Right ventricle myocardium superior (tissue), 1 donor: ENCODE measurements at regions not wholly inside any gene's neighbourhood (a gene's known extent, or its start where the extent isn't known, plus 50 kb on each side); places are given as distances from the start of the nearest gene placed in this dataset.
"Not testable (repeated sequence)": the region's sequence is repeated elsewhere in the genome, so short reads cannot be mapped to it uniquely, and the experiment has no call there.

Experiments used
- ATAC-seq: fragments of 200-7000 bp; cut with Tn5 transposase; one replicate; pipeline ENCODE4 v1.9.1; 2020; ENCODE audit warnings: mild to moderate bottlenecking; ENCODE audit not compliant: poor library complexity
- DNase-seq: peaks from one replicate; pipeline ENCODE4 v3.0.0-alpha.2; 2020
- intact Hi-C: fragments of 100-400 bp; cut with DNase I; formaldehyde crosslinking; loops from one replicate; pipeline ENCODE4 v1.11.2; 2022
- donor health status: DM: no; HTN: yes; CAD: no; lungs with severe emphysema.

DNA sequence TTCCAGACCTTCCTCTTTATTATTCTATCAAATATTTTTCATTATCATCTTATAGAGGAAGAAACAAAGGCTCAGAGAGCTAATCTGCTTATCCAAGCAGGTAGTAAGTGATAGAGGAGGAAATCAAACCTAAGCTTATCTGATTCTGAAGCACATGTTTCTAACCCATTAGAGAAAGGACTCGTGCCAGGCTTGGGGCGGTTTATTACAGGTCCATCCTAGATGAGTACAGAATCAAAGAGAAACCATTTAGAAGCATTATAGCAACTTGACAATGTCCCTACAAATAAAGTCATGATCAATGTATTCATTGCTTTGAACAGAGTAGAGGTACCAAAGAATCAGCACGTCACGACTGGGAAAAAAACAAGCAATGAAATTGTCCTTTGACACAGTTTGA lies 303.0 kb downstream of the CYRIA start:
- intact Hi-C loops: no loop called here
- no peak for DNase-seq
- ATAC-seq: no peak

DNA sequence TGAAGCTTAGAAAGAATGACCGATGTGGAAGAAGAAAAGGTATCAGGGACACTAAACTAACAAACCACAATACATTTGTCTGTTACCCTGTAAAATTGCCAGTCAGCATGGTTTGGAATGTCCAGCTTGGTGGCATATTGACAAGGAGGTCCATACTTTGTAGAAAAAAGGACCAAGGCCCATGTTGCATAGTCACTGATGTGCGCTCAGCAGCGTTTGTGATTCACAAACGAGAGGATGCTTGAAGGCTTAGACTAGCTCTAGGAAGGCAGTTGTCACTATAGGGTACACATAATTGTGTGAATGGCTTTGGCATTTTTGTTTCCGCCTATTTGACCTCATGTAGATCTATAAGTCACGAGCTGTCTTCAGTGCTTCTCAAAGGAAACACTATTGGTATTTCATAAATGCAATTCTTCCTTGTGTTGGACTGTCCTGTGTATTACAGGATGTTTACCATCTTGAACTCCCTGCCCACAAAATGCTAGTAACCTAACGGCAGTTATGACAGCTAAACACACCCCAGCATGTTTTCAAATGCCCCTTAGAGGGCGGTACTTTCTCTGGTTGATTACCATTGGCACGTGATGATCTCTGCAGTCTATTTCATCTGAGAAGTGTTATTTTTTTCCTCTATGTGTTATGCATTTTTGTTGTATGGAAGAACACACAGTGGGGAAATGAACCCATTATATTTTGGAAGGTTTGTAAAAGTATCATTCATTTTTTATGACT lies 304.2 kb downstream of the CYRIA start:
- ATAC-seq: no peak
- intact Hi-C loops: no loop called here

DNA sequence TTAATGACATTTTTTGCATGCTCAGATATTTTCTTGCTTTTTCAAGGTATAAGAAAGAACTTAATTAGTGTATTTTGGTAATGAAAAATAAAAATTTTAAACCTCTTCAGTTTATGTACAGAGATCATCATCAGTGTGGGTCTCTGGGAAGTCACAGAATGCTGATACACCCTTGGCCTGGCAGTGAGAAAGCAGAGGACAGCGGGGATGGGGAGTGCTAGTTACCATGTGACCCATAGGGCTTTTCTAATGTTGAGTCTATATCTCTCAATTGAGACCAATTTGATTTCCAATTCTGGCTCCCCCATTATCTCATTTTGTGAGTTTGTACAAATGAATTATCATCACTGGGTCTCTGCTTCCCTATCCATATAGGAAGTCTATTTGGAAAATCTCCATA lies 305.7 kb downstream of the CYRIA start:
- ATAC-seq: no peak
- intact Hi-C loops: no loop called here
- no peak for DNase-seq

More for the DNA sequence above, 304.2 kb downstream of the CYRIA start:
- no peak for DNase-seq

DNA sequence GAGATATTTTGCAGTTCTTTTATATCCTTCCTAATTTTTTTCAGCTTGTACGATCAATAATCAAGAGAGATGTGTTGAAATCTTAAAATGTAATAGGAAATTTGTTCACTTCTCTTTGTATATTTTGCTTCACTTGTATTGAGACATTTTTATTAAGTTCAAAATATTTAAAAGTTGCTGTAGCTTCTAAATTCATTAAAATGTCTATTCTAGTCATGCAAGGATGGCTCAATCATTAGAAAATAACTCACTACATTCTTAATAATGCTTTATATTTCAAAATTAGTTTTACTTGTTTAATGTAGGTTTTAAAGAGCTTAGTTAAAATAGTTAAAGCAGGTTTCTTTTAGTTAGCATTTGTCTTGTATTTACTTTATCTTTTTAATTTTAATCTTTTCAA lies 308.4 kb downstream of the CYRIA start:
- ATAC-seq: no peak
- intact Hi-C loops: no loop called here
- no peak for DNase-seq

DNA sequence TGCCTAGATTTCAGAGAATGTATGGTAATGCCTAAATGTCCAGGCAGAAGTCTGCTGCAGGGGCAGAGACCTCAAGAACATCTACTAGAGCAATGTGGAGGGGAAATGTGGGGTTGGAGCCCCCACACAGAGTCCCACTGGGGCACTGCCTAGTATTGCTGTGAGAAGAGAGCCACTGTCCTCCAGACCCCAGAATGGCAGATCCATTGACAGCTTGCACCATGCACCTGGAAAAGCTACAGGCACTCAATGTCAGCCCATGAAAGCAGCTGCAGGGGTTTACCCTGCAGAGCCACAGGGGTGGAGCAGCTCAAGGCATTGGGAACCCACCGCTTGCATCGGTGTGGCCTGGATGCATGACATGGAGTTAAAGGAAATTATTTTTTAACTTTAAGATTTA lies 314.1 kb downstream of the CYRIA start:
- DNase-seq: no peak
- intact Hi-C loops: no loop called here
- no peak for ATAC-seq

DNA sequence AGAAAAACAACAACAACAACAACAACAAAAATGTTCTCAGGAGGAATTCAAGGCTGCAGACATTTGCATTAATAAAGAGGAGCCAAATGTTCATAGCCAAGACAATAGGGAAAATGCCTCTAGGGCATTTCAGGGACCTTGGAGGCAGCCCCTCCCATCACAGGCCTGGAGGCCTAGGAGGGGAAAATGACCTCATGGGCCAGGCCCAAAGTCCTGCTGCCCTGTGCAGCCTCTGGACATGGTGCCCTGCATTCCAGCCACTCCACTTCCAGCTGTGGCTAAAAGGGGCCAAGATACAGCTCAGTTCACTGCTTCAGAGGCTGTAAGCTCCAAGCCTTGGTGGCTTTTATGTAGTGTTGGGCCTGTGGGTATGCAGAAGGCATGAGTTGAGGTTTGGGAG lies 314.5 kb downstream of the CYRIA start:
- DNase-seq: no peak
- no peak for ATAC-seq
- intact Hi-C loops: no loop called here

DNA sequence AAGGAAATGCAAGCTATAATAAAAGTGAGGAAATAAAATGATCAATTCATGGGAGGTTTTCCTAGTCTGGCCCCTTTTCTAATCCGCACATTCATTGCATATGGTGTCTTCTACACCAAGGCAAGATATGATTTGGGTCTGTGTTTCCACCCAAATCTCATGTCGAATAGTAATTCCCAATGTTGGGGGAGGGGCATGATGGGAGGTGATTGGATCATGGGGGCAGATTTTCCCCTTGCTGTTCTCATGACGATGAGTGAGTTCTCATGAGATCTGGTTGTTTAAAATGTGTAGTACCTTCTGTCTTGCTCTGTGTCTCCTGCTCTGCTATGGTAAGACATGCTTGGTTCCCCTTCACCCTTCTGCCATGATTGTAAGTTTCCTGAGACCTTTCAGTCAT lies 315.4 kb downstream of the CYRIA start:
- no peak for DNase-seq
- intact Hi-C loops: no loop called here
- no peak for ATAC-seq

DNA sequence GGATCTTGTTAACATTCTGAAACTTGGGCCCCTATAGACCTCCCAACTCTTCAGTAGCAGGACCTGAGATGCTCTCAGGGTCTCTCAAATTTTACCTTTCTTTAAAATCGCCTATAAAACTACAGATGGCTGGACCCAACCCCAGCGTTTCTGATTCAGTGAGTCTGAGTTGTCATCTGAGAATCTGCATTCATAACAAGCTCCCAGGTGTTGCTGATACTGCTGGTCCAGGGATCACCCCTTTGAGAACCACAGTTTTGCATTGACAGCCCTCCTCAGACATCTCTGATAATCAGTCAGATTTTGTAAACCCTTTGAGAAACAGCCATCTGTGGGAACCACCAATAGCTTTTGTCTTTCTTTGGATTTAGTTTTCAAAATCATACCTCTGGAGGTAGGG lies 315.8 kb downstream of the CYRIA start:
- ATAC-seq (no peak), DNase-seq (no peak)
- intact Hi-C loops: no loop called here

DNA sequence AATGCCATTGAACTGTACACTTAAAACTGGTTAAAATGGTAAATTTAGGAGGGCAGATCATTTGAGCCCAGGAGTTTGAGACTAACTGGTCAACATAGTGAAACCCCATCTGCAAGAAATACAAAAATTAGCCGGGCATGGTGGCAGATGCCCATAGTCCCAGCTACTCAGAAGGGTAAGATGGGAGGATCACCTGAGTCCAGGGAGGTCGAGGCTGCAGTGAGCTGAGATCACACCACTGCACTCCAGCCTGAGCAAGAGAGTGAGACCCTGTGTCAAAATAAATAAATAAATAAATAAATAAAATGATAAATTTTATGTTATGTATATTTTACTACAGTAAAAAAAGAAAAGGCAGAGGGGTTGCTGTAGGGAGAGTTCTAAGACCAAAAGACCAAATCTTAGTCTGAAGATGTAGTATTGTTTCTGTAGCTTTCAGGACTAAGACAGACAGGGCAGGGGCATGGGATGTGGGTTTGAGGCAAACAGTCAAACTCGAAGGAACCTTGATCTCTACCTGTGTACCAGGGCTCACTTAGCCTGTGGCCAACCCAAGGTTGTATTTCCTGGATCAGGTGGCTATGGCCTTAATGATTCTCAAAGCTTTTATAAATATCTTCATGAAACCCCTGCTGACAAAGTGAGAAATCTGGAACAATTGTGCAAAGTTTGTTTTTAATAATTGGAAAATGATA lies 316.7 kb downstream of the CYRIA start:
- DNase-seq (no peak), ATAC-seq (no peak)
- intact Hi-C loops: no loop called here

DNA sequence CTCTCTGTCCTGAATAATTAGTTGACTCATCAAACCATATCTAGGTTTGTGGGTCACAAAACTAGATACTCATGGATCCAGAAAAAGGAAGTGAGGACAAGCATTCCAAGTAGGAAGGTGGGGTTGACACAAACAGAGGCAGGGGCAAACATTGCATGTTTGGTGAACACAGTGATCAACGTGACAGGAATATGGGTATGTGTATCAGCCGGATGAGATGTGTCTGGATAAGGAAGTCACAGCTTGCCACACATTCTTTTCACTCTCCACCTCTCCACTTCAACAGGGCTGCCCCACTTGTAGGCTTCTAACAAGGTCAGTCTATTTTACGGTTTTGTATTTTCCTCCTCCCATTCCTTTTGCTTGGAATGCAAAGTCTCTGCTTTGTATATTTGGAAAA lies 319.0 kb downstream of the CYRIA start:
- intact Hi-C loops: no loop called here
- ATAC-seq: no peak
- no peak for DNase-seq

DNA sequence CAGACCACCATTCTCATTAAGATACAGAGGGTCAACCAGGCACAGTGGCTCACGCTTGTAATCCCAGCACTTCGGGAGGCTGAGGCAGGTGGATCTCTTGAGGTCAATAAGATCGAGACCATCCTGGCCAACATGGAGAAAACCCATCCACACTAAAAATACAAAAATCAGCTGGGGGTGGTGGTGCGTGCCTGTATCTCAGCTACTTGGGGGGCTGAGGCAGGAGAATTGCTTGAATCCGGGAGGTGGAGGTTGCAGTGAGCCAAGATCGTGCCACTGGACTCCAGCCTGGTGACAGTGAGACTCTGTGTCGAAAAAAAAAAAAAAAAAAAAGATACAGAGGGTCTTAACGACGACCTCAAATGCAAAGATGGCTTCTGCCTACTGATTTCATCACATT lies 320.4 kb downstream of the CYRIA start:
- DNase-seq, intact Hi-C loops, ATAC-seq: not testable (repeated sequence)

DNA sequence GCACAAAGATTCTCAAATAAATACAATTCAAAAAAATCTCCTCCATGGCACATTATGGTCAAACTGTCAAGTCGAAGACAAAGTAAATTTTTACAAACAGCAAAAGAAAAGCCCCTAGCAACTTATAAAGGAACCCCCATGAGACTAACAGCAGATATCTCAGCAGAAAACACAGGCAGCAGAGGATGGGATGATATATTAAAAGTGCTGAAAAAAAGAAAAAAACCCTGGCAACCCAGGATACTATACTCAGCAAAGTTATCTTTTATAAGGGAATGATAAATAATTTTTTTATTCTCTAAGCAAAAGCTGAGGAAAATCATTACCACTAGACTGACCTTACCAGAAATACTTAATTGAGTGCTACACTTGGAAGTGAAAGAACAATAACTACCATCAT lies 326.4 kb downstream of the CYRIA start:
- intact Hi-C loops: no loop called here
- no peak for DNase-seq
- no peak for ATAC-seq

DNA sequence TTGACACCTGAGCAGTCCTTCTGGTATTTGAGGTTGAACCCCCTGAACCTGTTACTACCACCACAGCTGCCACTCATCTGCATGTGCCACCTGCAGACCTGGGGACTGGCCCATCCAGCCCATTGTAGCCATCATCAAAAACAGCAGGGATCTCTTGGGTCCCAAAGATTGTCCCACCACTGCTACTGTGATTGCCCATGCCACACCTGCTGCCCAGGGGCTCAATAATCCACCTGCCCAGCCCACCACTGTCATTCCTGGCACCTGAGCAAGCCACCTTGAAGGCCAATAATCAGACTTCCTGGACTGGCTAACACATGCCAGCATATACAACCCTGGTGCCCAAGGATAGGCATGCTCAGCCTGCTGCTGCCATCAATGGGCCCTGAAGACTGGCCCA lies 327.6 kb downstream of the CYRIA start:
- intact Hi-C loops: no loop called here
- DNase-seq (no peak), ATAC-seq (no peak)

DNA sequence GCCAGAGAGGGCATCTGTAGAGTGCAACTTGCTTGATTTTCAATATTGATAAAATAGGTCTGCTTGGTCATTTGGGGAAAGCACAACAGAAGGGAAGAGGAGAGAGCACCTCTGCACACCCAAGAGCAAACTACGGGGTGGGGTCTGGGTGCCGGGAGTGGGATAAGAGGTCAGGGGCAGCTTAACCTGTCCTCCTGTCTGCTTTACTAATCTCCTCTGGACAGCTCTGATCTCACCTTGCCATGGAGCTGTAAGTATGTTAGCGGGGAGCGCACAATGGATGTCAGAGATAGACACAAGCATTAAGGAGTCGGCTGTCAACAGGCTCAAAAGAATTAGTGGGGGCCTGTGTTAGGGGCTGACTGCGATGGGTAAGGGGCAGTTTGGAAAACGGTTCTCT lies 328.7 kb downstream of the CYRIA start:
- intact Hi-C loops: no loop called here
- DNase-seq (no peak), ATAC-seq (no peak)

DNA sequence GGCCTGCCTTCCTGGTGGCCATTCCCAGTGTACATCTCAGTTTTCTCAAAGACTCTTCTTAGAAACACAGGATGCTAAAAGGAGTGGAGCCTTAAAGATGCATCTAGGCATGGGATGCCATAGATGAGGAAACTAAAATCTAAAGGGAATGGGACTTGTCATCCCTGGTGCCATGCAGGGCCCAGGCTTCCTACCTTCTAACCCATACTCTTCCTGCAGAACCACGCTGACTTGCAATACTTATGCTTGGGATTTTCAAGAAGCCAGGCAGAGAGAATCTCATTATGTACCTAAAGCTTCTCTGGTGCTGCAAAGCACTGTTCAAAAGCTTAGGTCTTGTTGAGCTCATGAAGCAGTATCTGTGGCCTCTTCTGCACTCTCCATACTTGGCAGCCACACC lies 329.1 kb downstream of the CYRIA start:
- DNase-seq: no peak
- no peak for ATAC-seq
- intact Hi-C loops: no loop called here

DNA sequence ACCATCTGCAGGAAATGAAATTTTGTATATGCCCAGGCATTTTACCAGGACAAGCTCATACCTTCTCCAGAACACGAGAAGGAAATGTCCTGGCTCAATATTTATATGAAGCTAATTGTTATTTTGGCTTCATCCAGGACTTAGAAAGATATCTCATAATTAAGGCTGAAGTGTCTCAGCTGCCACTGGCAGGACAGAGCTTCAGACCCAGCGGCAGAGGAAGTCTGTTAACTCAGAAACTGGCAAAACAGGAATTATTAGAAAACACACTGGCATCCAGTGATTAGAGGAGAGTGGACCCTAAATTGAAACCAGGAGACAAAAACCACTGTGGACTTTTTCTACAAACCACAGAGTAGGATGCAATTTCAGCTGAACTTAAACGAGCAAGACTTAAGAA lies 329.7 kb downstream of the CYRIA start:
- ATAC-seq (no peak), DNase-seq (no peak)
- intact Hi-C loops: no loop called here

DNA sequence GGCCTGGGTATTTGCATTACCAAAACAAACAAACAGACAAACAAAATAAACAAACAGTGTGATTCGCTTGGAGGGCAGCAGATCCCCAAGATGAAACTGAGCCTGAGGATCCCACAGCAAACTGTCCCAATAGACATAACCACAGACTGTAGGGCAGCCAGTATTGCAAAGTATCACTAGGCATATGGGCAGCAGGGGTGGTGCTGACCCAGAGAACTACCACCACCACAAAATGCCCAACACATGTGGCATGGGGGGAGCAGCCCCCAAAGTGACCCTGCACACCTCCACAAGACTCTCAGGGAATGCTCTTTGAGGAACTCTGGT lies 330.1 kb downstream of the CYRIA start:
- no peak for DNase-seq
- intact Hi-C loops: no loop called here
- no peak for ATAC-seq

DNA sequence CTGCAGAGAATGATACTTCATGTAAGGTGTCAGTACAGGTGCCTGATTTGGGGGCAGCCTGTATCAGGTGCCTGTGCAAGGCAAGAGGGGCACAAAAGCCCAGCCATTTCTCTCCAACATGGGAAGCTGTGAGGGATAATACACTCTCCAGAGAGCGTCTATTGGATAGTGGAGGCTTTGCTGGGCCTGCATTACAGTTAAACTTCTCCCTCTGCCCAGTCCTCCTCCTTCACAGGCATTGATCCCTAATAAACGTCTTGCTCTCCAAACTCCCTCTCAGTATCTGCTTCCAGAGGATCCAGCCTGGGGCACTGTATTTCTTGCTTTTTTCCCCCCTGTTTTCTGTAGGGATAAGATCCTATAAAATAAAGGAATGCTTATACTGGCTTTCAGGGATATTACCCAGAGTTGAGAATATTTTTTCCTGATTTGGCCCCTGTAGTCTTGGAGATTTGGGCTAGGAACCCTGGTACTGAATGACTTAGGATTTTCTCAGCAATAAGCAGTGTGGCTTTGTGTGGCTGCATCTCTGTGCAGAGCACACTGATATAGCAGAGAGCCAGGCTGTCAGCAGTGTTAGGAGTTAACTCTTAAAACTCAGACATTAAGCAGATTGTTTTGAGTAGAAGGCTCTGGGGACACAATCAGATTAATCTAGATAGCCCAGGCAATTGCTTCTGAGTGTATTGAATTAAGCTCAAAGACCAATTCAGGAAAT lies 330.6 kb downstream of the CYRIA start:
- no peak for DNase-seq
- intact Hi-C loops: no loop called here
- ATAC-seq: no peak

DNA sequence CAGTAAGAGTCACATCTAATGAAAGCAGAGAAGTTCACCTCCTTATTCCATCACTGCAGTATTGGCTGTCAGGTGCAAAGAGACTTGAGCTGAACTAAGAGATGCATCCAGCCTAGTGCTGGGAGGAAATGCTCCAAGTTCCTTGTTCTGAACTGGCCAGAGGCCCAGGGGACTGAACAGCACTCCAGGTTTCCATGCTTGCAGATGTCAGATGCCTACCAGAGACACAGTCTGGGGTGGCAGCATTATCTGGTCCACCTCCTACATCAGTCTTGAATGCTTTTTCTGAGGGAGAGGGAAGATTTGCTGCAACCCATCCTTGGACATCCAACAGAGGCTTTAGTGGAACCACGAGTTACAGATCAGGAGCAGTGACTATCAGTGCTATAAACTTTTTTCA lies 331.3 kb downstream of the CYRIA start:
- intact Hi-C loops: no loop called here
- ATAC-seq: no peak
- DNase-seq: no peak

DNA sequence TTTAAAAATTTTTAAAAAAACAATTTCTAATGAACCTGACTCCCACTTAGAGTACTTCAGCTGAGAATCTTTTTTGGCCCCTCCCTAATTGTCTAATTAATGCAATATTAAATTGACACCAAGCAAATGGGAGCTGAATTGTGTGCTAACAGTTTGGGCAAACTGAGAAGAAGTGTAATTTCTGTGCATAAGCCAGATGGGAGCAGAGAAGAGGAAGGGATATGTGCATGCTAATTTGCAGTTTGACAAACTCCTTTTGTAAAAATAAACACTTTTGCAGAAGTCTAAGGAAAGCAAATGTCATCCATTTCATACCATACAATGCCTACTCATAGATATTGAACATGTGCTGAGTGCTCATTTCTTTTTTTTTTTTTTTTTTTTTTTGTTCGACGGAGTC lies 332.0 kb downstream of the CYRIA start:
- DNase-seq: no peak
- intact Hi-C loops: no loop called here
- ATAC-seq: no peak
